Activated gamma-delta T cell treated with Interleukin-2 at 50 U/mL for 16 hours (primary cell): ENCODE measurements at regions not wholly inside any gene's neighbourhood (a gene's known extent, or its start where the extent isn't known, plus 50 kb on each side); places are given as distances from the start of the nearest gene placed in this dataset.
"Not testable (repeated sequence)": the region's sequence is repeated elsewhere in the genome, so short reads cannot be mapped to it uniquely, and the experiment has no call there.

Experiments used
- DNase-seq: peaks from one replicate; pipeline ENCODE4 v3.0.0-alpha.2; 2020

- no peak for DNase-seq
Observed at GRCh38 chr7:27032839-27033238, 63.0 kb downstream of the HOXA1 start.

DNA sequence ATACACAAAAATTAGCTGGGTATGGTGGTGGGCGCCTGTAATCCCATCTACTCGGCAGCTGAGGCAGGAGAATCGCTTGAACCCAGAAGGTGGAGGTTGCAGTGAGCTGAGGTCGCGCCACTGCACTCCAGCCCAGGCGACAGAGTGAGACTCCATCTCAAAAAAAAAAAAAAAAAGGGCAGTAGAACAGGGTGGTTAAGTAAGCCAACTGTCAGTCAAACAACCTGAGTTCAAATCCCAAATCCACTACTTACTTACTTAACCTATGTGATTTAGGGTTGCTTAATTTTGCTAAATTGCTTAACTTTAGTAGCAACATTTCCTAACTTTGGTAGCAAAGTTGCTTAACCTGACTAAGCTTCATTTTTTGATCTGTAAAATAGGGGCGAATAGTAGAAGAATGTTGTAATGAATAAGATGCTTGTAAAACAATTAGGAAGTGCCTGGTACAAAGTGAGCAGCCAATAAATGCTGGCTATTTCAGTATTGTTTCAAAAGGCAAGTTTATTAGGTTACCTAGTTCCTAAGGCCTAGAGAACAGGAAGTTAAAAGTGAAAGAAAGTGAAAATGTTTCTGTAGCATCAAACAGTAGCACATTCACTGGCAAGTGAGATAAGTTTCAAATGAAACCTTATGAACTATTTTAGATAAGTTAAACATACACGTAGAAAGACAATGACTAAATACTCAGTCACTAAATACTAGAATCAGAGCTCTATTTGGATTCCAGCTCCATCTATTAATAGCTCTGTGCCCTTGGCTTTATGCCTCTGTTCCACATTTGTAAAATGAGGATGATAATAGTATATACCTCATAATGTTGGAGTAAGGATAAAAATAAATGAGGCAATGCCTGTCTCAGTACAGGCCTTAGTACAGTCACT is 64.3 kb downstream of the HOXA1 start:
- no peak for DNase-seq

DNA sequence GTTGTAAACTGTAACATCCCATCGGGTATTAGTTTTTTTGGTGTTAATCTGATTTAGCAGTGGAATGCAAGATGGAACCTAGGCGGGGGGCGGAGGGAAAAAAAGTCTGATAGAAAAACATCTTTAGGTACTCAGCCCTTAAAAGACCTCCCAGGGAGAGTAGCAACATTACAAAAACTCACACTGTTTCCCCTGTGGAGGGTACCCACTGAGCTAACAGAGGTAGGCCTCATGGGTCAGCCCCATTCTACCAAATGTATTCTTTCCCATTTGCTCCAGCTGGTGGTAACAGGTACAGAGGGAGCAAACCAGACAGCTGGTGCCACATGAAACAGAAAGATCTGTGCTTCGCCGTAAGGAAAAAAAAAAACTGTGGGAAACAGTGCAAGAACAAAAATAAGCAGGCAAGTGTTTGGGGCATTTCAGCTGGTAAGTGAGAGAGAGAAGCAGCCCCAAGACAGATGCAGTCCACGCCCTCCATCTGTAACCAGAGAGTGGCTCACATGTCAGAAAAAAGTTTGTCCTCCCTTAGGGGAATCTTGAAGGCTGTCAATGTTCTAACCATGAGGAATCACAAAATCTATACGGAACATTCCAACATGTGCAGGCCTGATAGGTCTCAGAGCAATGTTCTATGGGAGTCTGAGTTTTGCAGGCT is 65.3 kb downstream of the HOXA1 start:
- DNase-seq: no peak

GRCh38 chr7:27025270-27025669 is 70.5 kb downstream of the HOXA1 start:
- DNase-seq: no peak

DNA sequence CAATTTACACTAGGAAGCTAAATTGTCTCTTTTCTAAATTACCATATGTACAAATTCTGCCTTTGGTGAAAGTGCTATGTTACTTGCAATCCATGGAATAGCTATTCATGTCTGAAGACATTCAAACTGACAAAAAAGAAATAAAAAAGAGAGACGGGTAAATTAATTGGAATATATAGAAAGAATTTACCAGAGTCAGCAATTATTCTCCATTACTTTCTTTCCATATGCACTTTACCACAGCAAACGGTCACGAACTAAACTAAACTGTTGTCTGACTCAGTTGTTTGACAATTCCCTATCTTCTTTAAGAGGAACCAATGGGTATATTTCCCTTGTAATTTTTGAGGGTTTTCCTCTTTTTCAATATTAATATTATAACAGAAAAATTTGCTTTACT is 85.7 kb downstream of the HOXA1 start:
- no peak for DNase-seq

DNA sequence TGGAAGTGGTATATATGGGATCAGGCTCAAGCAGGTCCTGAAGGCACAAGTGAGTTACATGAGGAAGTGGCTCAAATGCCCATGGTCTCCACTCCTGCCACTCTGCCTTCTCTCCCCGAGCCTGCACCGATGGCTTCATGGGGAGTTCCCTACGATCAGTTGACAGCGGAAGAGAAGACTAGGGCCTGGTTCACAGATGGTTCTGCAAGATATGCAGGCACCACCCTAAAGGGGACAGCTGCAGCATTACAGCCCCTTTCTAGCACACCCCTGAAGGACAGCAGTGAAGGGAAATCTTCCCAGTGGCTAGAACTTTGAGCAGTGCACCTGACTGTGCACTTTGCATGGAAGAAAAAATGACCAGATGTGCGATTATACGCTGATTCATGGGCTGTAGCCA is 95.3 kb downstream of the HOXA1 start:
- DNase-seq: no peak

GRCh38 chr7:26998284-26998683 is 97.5 kb downstream of the HOXA1 start:
- DNase-seq: not testable (repeated sequence)

DNA sequence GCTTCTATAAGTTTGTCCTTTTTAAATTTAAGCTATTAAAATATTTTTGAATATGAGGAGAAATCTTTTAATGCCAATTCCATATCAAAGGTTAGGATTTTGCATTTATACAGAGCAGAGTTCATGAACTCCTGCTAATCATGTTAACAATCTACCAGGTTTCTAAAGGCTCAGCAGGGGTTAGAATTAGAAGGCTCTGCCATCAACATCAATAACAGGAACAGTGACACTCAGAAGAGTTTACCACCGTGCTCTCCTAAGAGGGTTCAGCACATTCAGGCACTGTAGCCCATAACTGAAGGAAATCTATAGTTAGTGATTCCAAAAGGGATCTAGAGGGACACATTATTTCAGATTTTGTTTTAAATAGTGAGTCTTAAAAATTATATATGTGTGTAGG is 100.1 kb downstream of the HOXA1 start:
- no peak for DNase-seq

GRCh38 chr7:26993816-26994810 is 101.7 kb downstream of the HOXA1 start:
- no peak for DNase-seq

DNA sequence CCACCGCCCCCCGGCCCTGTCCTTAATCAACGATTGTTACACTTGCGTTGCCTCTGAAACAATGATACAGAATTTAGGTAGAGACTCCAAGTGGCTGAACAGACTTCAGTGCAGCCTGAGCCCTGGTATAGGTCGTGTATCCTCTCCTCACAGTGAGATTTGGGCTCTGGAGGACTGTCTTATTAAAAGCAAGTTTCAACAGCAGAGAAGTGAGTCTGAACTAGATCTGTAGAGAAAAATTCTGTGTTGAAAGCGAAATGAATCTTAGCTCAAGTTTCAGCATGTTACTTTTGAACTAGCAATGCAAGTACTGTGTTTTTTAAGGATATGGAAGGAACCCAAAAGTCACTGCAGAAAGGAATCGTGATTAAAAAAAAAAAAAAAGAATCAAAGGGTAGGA is 103.1 kb downstream of the HOXA1 start:
- no peak for DNase-seq

GRCh38 chr7:26991796-26992195 is 104.0 kb downstream of the HOXA1 start:
- no peak for DNase-seq

- no peak for DNase-seq
Observed at GRCh38 chr7:26989897-26990670, 105.7 kb downstream of the HOXA1 start.

- no peak for DNase-seq
Observed at GRCh38 chr7:26988836-26989374, 106.9 kb downstream of the HOXA1 start.

DNA sequence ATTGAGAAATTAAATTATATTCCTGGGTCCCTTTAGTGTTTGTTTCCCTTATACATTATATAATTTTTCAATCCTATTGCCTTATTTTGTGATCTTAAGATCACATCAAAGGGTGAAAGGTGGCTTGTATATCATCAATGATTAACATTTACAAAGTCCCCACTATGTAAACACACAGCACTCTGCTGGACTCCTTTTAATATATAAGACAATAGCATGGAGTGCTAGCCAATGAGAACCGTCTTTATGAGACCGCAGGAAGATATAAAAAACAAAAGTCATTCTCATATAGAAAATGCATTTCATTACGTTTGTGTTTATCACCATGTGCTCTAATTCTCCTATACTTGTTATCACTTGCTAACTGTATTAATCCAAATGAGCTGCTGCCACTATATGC is 108.5 kb downstream of the HOXA1 start:
- DNase-seq: no peak

DNA sequence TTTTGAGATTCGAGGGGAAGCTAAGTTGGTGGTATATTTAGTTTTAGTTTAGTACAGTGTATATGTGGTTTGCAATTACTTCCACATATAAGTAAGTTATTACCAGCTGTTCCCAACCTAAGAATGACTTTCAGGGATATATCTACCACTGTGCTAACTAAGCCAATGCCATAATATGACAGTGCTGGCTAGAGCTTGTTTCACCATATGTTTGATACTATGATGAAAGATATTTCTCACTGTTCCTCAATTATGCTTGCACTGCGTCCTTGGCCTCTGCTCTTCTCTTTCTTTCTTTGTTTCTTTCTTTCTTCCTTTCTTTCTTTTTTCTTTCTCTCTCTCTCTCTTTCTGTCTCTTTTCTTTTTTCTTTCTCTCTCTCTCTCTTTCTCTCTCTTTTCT is 113.8 kb upstream of the SKAP2 start:
- no peak for DNase-seq

DNA sequence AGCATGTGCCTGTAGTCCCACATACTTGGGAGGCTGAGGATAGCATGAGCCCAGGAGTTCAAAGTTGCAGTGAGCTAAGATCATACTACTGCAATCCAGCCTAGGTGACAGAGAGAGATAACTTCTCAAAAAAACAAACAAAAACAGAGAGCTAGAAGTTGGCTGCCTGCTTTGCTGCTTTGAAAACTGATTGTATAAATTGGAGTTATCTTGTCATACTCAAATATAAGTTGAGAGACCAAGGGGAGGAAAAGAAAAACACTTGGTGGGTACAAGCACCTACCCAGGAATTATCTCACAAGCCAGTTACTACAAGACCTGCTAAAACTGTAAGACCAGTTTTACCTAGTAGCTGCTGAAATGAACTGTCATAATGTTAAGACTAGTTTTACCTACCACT is 112.5 kb upstream of the SKAP2 start:
- DNase-seq: no peak

- not testable (repeated sequence) for DNase-seq
Observed at GRCh38 chr7:26971924-26972323, 107.5 kb upstream of the SKAP2 start.

GRCh38 chr7:26965724-26966123 is 101.3 kb upstream of the SKAP2 start:
- DNase-seq: no peak

- DNase-seq: no peak
Observed at GRCh38 chr7:26964156-26964808, 99.9 kb upstream of the SKAP2 start.

GRCh38 chr7:26959290-26959689 is 94.9 kb upstream of the SKAP2 start:
- no peak for DNase-seq

- DNase-seq: no peak
Observed at GRCh38 chr7:26958834-26959233, 94.4 kb upstream of the SKAP2 start.

DNA sequence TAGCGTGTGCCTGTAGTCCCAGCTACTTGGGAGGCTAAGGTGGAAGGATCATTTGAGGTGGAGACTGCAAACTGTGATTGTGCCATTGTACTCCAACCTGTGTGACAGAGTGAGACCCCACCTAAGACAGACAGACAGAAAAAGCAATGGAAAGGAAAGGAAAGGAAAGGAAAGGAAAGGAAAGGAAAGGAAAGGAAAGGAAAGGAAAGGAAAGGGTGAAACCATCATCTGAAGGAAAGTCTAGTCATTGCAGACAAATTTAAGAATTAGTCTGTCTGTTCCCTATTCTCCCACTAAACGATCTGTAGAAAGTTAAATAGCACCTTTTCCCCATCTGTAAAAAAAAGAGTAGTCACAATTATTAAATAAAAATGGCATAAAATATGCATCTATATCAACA is 91.1 kb upstream of the SKAP2 start:
- DNase-seq: no peak
